CD8-positive, alpha-beta memory T cell (primary cell): ENCODE measurements at regions not wholly inside any gene's neighbourhood (a gene's known extent, or its start where the extent isn't known, plus 50 kb on each side); places are given as distances from the start of the nearest gene placed in this dataset.

Experiments used
- CTCF ChIA-PET: fragments of 350-600 bp; sonication (Branson Sonifier 250); formaldehyde crosslinking; loops from one replicate; lab custom pipeline; 2021; ENCODE audit warnings: antibody characterized with exemption; lab: Charles Lee
- POLR2A ChIA-PET: fragments of 350-600 bp; sonication (Branson Sonifier 250); formaldehyde crosslinking; loops from one replicate; lab custom pipeline; 2021; ENCODE audit warnings: antibody characterized with exemption; lab: Charles Lee
- DNase-seq, 5 donors: peaks; one replicate each; pipeline versions ENCODE4 v3.0.0 to v3.0.0-alpha.2; 2020 to 2022; ENCODE audit warnings: mixed read lengths in 1 of 5
- H3K27ac ChIP-seq: one replicate; pipeline ENCODE4 v1.7.0; 2013; ENCODE audit warnings: low read depth, mild to moderate bottlenecking, low read length, moderate library complexity
- H3K27me3 ChIP-seq: 2 replicates; pipeline ENCODE4 v1.7.0; 2013; ENCODE audit warnings: low read length, mild to moderate bottlenecking; ENCODE audit not compliant: insufficient read depth, poor library complexity, severe bottlenecking
- H3K36me3 ChIP-seq: 2 replicates; pipeline ENCODE4 v1.7.0; 2013; ENCODE audit warnings: mild to moderate bottlenecking, low read length, moderate library complexity; ENCODE audit not compliant: insufficient read depth
- H3K4me1 ChIP-seq: 2 replicates; pipeline ENCODE4 v1.7.0; 2013; ENCODE audit warnings: mild to moderate bottlenecking, low read length, moderate library complexity; ENCODE audit not compliant: insufficient read depth
- H3K4me3 ChIP-seq: 2 replicates; pipeline ENCODE4 v1.7.0; 2013; ENCODE audit warnings: mild to moderate bottlenecking, low read length
- H3K9me3 ChIP-seq: 2 replicates; pipeline ENCODE4 v1.7.0; 2013; ENCODE audit warnings: mild to moderate bottlenecking, low read length
- H3K27ac Mint-ChIP-seq, 8 donors: one replicate each; pipeline ENCODE4 v1.8.0; 2020 to 2021; ENCODE audit warnings: mixed read lengths in 8 of 8, mild to moderate bottlenecking in 6 of 8, inconsistent platforms in 3 of 8, moderate library complexity in 3 of 8
- H3K27me3 Mint-ChIP-seq, 2 donors: one replicate each; pipeline ENCODE4 v1.8.0; 2020 to 2021; ENCODE audit warnings: mixed read lengths in 2 of 2, mild to moderate bottlenecking in 1 of 2, moderate library complexity in 1 of 2
- H3K36me3 Mint-ChIP-seq, 3 donors: one replicate each; pipeline ENCODE4 v1.8.0; 2020 to 2021; ENCODE audit warnings: mixed read lengths in 3 of 3, inconsistent platforms in 1 of 3, mild to moderate bottlenecking in 1 of 3
- H3K4me1 Mint-ChIP-seq, 3 donors: one replicate each; pipeline ENCODE4 v1.8.0; 2020 to 2021; ENCODE audit warnings: mixed read lengths in 3 of 3, inconsistent platforms in 1 of 3, mild to moderate bottlenecking in 1 of 3
- H3K4me3 Mint-ChIP-seq, 7 donors: one replicate each; pipeline ENCODE4 v1.8.0; 2020 to 2021; ENCODE audit warnings: mixed read lengths in 7 of 7, mild to moderate bottlenecking in 6 of 7, moderate library complexity in 4 of 7, inconsistent platforms in 2 of 7
- H3K9me3 Mint-ChIP-seq, 5 donors: one replicate each; pipeline ENCODE4 v1.8.0; 2020 to 2022; ENCODE audit warnings: mixed read lengths in 5 of 5, mild to moderate bottlenecking in 3 of 5, moderate library complexity in 2 of 5, inconsistent platforms in 1 of 5

DNA sequence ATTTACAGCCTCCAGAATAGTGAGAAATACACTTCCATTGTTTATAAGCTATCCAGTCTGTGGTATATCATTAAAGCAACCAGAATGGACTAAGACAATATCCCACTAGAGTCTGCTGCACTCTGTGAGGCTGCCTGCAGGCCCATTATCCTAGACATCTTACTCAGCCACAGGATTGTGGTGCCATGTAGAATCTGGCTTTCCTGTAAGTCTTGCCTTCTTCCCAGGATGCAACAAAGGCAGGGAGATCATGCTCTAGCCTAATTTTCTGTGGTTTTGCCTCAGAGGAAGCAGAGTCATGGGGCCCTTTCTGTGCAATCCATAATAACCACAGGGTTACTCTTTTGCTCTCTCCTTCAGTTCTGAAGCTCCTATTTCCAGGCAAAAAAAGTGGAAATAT, 299.1 kb upstream of the DEPDC1 start:
- no peak overlapping the region for H3K27ac ChIP-seq
- ChIA-PET POLR2A (no interaction called here), CTCF (no interaction called here)
- H3K36me3 ChIP-seq = no peaks in the 10 kb centered on the region
- Mint-ChIP-seq H3K4me3 (no peak overlapping the region), H3K9me3 (peaks cover 0 to 12% (median 3%) of the 10 kb centered on the region in 5 donors), H3K4me1 (no peaks in the 10 kb centered on the region), H3K27ac (no peak overlapping the region), H3K36me3 (no peaks in the 10 kb centered on the region), H3K27me3 (no peaks in the 10 kb centered on the region)
- no peak overlapping the region for H3K4me3 ChIP-seq
- H3K9me3 ChIP-seq = no peaks in the 10 kb centered on the region
- H3K27me3 ChIP-seq = no peaks in the 10 kb centered on the region
- DNase-seq = no peak
- H3K4me1 ChIP-seq = no peaks in the 10 kb centered on the region

DNA sequence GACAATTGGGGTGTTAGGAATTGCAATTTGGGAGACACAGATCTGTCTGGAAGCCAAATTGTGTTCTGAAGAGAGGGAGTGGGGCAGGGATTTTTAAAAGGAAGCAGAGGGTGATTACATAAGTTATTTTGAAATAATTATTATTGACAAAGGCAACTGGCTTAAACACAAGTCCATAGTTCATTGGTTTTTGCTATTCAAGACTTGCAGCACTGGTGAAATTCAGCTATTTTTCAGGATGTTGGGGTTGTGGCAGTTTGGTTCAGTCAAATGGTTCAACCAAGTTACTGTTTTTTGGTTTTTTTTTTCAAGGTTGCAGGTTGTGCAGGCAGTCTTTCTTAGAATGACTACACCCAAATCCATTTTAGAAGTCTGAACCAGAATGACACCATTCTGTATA, 300.0 kb upstream of the DEPDC1 start:
- H3K27me3 Mint-ChIP-seq = no peaks in the 10 kb centered on the region
- H3K4me3 Mint-ChIP-seq = no peak overlapping the region
- CTCF ChIA-PET = no interaction called here

DNA sequence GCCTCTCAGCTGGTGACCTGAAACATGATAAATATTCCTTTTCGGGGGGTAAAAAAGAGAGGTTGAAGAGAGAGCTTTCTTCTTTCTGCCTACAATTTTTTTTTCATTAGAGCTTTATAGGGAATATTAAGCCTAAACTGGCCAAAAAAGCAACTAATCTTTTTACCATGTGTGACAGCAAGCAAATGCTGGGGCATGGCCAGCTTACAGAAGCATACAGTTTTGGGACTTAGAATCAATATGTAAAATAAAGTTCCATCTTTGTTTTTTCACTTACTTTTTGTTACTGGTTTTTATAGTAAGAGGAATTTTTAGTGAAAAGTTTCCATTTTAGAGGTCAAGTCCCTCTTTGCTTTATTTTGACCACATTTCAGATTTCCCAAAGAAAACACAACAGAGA, 301.2 kb upstream of the DEPDC1 start:
- no peaks in the 10 kb centered on the region for H3K9me3 ChIP-seq
- no peaks in the 10 kb centered on the region for H3K36me3 Mint-ChIP-seq
- no peak overlapping the region for H3K27ac Mint-ChIP-seq
- no peaks in the 10 kb centered on the region for H3K4me1 Mint-ChIP-seq
- H3K36me3 ChIP-seq = no peaks in the 10 kb centered on the region
- no peak for DNase-seq
- peaks cover 2 to 10% (median 3%) of the 10 kb centered on the region in 5 donors for H3K9me3 Mint-ChIP-seq
- H3K27me3 Mint-ChIP-seq = no peaks in the 10 kb centered on the region
- H3K27me3 ChIP-seq = no peaks in the 10 kb centered on the region
- CTCF ChIA-PET = no interaction called here
- POLR2A ChIA-PET = no interaction called here
- H3K4me1 ChIP-seq = no peaks in the 10 kb centered on the region
- H3K27ac ChIP-seq = no peak overlapping the region
- H3K4me3 Mint-ChIP-seq = no peak overlapping the region
- H3K4me3 ChIP-seq = no peak overlapping the region

More for the DNA sequence above, 300.0 kb upstream of the DEPDC1 start:
- Mint-ChIP-seq H3K36me3 (no peaks in the 10 kb centered on the region), H3K27ac (no peak overlapping the region), H3K9me3 (peaks cover 0 to 12% (median 3%) of the 10 kb centered on the region in 5 donors), H3K4me1 (no peaks in the 10 kb centered on the region)
- no peak overlapping the region for H3K4me3 ChIP-seq
- no peak overlapping the region for H3K27ac ChIP-seq
- no peaks in the 10 kb centered on the region for H3K27me3 ChIP-seq
- POLR2A ChIA-PET = no interaction called here
- H3K4me1 ChIP-seq = no peaks in the 10 kb centered on the region
- H3K9me3 ChIP-seq = no peaks in the 10 kb centered on the region
- DNase-seq = no peak
- H3K36me3 ChIP-seq = no peaks in the 10 kb centered on the region

DNA sequence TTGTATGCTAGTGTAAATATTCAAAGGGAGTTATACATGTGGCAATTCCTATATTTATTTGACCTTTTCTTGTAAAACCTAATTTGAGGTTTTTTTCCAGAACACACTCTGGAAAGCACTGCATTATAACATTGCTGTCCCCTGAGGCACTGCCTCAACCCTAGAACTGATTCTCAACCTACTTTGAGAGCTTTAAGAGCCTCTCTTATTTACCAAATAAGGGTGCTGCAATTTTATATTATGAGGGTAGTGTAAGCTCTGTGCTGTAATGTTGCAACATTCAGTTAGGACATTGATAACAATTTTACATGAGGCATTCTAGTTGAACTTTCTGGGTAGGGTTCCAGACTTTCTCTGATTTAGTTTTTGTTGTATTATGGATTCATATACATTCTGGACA, 302.2 kb upstream of the DEPDC1 start:
- CTCF ChIA-PET = no interaction called here
- no peak for DNase-seq
- POLR2A ChIA-PET = no interaction called here
- Mint-ChIP-seq H3K36me3 (no peaks in the 10 kb centered on the region), H3K27me3 (no peaks in the 10 kb centered on the region), H3K4me3 (no peak overlapping the region), H3K9me3 (peaks cover 3 to 10% (median 6%) of the 10 kb centered on the region in 5 donors), H3K27ac (no peak overlapping the region), H3K4me1 (no peaks in the 10 kb centered on the region)
- Histone ChIP-seq H3K9me3 (no peaks in the 10 kb centered on the region), H3K36me3 (no peaks in the 10 kb centered on the region), H3K4me3 (no peak overlapping the region), H3K4me1 (no peaks in the 10 kb centered on the region), H3K27ac (no peak overlapping the region), H3K27me3 (no peaks in the 10 kb centered on the region)

DNA sequence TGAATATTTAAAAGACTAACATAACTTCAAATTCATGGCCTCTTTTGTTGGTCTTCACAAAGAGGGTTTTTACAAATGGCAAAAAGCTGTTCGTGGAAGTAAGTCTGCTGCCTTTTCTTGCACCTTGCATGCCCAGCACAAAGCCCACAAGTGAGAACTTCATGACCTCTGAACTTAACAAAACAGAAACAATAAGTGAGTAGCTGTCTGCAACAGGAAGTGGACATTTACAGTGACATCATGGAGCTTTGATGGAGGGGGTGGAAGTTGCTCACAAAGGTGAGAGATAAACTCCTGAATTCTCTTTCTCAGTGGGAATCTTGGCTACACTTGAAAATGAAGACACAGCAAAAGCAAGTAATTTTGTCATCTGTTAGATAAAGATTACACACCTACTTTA, 303.3 kb upstream of the DEPDC1 start:
- Histone ChIP-seq H3K27ac (no peak overlapping the region), H3K36me3 (no peaks in the 10 kb centered on the region), H3K9me3 (no peaks in the 10 kb centered on the region), H3K4me3 (no peak overlapping the region), H3K27me3 (no peaks in the 10 kb centered on the region), H3K4me1 (no peaks in the 10 kb centered on the region)
- Mint-ChIP-seq H3K36me3 (no peaks in the 10 kb centered on the region), H3K4me3 (no peak overlapping the region), H3K27ac (no peak overlapping the region), H3K9me3 (peaks cover 3 to 10% (median 6%) of the 10 kb centered on the region in 5 donors), H3K4me1 (no peaks in the 10 kb centered on the region), H3K27me3 (no peaks in the 10 kb centered on the region)
- POLR2A ChIA-PET = no interaction called here
- DNase-seq = no peak
- CTCF ChIA-PET = no interaction called here

DNA sequence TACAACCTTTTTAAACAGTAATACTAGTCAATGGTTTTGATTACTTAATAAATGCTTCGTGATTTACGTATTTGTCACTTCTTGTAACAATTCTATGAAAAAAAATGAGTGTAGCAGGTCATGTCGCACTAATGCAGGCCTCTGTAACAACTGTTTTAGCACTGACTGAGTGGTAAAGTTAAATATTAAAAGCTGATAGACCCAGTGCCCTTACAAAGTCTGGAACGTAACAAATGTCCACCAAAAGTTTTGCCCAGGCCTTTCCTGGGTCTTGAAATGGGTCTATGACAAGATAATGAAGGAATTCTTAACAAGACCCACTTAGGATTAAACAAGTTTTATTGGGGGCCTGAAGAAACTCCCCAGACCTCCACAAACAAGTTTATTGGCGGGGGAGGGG, 304.6 kb upstream of the DEPDC1 start:
- POLR2A ChIA-PET = no interaction called here
- no peaks in the 10 kb centered on the region for H3K27me3 Mint-ChIP-seq
- CTCF ChIA-PET = no interaction called here

DNA sequence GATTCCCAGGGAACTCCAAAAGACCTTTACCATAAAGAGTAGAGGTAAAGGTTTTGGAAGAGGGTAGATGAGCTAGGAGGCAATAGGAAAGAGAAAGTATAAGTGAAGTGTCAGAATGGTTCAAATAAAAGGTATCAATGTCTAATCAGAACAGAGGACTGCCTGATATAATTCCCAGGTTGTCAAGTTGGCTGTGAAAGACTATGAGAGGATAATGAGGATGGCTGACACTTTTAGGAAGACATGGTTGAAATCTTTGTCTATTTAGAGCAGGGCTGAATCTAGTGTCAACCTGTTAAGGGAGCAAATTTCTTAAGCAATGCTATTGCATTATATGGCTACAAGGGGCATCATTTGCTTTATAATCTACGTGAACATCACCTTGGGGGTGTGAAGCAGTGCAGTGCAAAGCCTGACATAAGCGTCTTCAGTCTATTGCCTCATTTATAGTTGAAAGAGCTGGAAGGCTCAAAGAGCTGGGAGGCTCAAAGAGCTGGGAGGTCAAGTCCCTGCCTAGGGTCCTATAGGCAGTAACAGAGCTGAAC, 308.3 kb upstream of the DEPDC1 start:
- H3K9me3 ChIP-seq = no peaks in the 10 kb centered on the region
- no peaks in the 10 kb centered on the region for H3K27me3 ChIP-seq
- Mint-ChIP-seq H3K36me3 (no peaks in the 10 kb centered on the region), H3K27me3 (no peaks in the 10 kb centered on the region), H3K4me3 (no peak overlapping the region), H3K4me1 (no peaks in the 10 kb centered on the region), H3K9me3 (peaks cover 0 to 10% (median 4%) of the 10 kb centered on the region in 5 donors), H3K27ac (no peak overlapping the region)
- DNase-seq = no peak
- ChIA-PET POLR2A (no interaction called here), CTCF (no interaction called here)
- H3K4me1 ChIP-seq = no peaks in the 10 kb centered on the region
- H3K4me3 ChIP-seq = no peak overlapping the region
- H3K27ac ChIP-seq = no peak overlapping the region
- no peaks in the 10 kb centered on the region for H3K36me3 ChIP-seq

More for the DNA sequence above, 304.6 kb upstream of the DEPDC1 start:
- Histone ChIP-seq H3K27ac (no peak overlapping the region), H3K9me3 (no peaks in the 10 kb centered on the region), H3K4me3 (no peak overlapping the region), H3K36me3 (no peaks in the 10 kb centered on the region), H3K27me3 (no peaks in the 10 kb centered on the region), H3K4me1 (no peaks in the 10 kb centered on the region)
- Mint-ChIP-seq H3K9me3 (peaks cover 3 to 10% (median 6%) of the 10 kb centered on the region in 5 donors), H3K4me3 (no peak overlapping the region), H3K4me1 (no peaks in the 10 kb centered on the region), H3K27ac (no peak overlapping the region), H3K36me3 (no peaks in the 10 kb centered on the region)
- DNase-seq = no peak

DNA sequence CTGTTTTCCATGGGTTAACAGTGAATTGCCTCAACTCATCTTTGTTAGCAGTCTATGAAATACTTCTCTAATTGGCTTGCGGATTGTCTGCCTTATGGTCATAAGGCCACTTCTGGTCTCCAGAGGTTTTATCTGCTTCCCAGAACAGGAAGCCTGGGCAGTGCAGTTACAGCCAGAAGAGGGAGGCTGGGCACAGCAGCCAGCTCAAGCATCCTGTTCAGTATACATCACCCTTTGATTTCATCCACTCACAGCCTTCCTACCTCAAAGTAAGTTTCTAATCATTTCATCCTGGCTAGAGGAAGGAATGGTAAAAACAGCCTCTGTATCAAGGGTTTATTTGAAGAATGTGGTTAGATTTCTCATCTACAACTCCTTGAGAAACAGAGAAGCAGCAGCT, 311.5 kb upstream of the DEPDC1 start:
- H3K4me3 Mint-ChIP-seq = no peak overlapping the region
- no peaks in the 10 kb centered on the region for H3K36me3 ChIP-seq
- no peak for DNase-seq
- H3K27me3 ChIP-seq = no peaks in the 10 kb centered on the region
- H3K27ac Mint-ChIP-seq = no peak overlapping the region
- no peaks in the 10 kb centered on the region for H3K9me3 ChIP-seq
- CTCF ChIA-PET = no interaction called here
- H3K4me1 Mint-ChIP-seq = no peaks in the 10 kb centered on the region
- H3K4me1 ChIP-seq = no peaks in the 10 kb centered on the region
- no peaks in the 10 kb centered on the region for H3K27me3 Mint-ChIP-seq
- H3K4me3 ChIP-seq = no peak overlapping the region
- POLR2A ChIA-PET = no interaction called here
- H3K9me3 Mint-ChIP-seq = peaks cover 0 to 5% (median 4%) of the 10 kb centered on the region in 5 donors
- H3K36me3 Mint-ChIP-seq = no peaks in the 10 kb centered on the region
- H3K27ac ChIP-seq = no peak overlapping the region

DNA sequence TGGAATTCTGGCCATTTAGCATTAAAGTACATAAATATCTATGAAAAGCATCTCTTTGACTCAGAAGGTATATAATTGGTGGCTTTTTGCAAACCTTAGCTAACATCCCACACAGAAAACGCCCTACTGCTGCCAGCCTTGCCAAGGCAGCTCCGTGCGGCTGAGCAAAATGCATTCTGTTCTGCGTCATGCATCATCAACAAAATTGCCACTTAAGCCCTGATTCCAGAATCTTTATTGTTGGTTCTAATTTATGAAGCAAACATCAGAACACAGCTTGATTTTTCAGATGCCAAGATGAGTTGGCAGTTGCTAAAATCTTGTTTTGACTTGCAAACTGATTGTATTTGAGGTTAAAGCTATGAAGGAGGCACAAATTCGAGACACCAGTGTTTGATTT, 314.9 kb upstream of the DEPDC1 start:
- POLR2A ChIA-PET = no interaction called here
- no peaks in the 10 kb centered on the region for H3K9me3 ChIP-seq
- H3K27ac ChIP-seq = no peak overlapping the region
- Mint-ChIP-seq H3K4me1 (no peaks in the 10 kb centered on the region), H3K36me3 (no peaks in the 10 kb centered on the region), H3K9me3 (peaks cover 0 to 4% (median 3%) of the 10 kb centered on the region in 5 donors), H3K27me3 (no peaks in the 10 kb centered on the region), H3K4me3 (no peak overlapping the region), H3K27ac (no peak overlapping the region)
- H3K4me1 ChIP-seq = no peaks in the 10 kb centered on the region
- DNase-seq = no peak
- H3K36me3 ChIP-seq = no peaks in the 10 kb centered on the region
- no peaks in the 10 kb centered on the region for H3K27me3 ChIP-seq
- no peak overlapping the region for H3K4me3 ChIP-seq
- CTCF ChIA-PET = no interaction called here
